HG02678 (cell line): ENCODE measurements at regions not wholly inside any gene's neighbourhood (a gene's known extent, or its start where the extent isn't known, plus 50 kb on each side); places are given as distances from the start of the nearest gene placed in this dataset.

Experiments
- ATAC-seq: cut with Tn5 transposase; IDR thresholded peaks from one replicate; pipeline ENCODE4 v1.9.1; 2021; ENCODE audit warnings: mild to moderate bottlenecking, moderate library complexity; ENCODE audit not compliant: unreplicated experiment

- no peak for ATAC-seq
These were observed 591.0 kb upstream of the PFKP start for GRCh38 chr10:2476218-2476811.

GRCh38 chr10:2475711-2476217 is 591.6 kb upstream of the PFKP start:
- ATAC-seq = no peak

- no peak for ATAC-seq
These were observed 595.5 kb upstream of the PFKP start for GRCh38 chr10:2471811-2472210.

GRCh38 chr10:2469802-2470201 is 597.5 kb upstream of the PFKP start:
- no peak for ATAC-seq

- ATAC-seq = no peak
These were observed 602.9 kb upstream of the PFKP start for GRCh38 chr10:2464483-2464882.

GRCh38 chr10:2463316-2463715 is 604.0 kb upstream of the PFKP start:
- ATAC-seq = no peak

- ATAC-seq = no peak
These were observed 604.8 kb upstream of the PFKP start for GRCh38 chr10:2462581-2462980.

- no peak for ATAC-seq
These were observed 606.5 kb upstream of the PFKP start for GRCh38 chr10:2460812-2461211.

- no peak for ATAC-seq
These were observed 607.6 kb upstream of the PFKP start for GRCh38 chr10:2459713-2460112.

- ATAC-seq = no peak
These were observed 610.5 kb upstream of the PFKP start for GRCh38 chr10:2456834-2457233.

- no peak for ATAC-seq
These were observed 622.0 kb upstream of the PFKP start for GRCh38 chr10:2445370-2445769.

GRCh38 chr10:2439983-2440382 is 627.4 kb upstream of the PFKP start:
- no peak for ATAC-seq

- no peak for ATAC-seq
These were observed 628.3 kb upstream of the PFKP start for GRCh38 chr10:2439000-2439399.

GRCh38 chr10:2438248-2438939 is 629.0 kb upstream of the PFKP start:
- ATAC-seq = no peak

GRCh38 chr10:2436933-2437332 is 630.4 kb upstream of the PFKP start:
- no peak for ATAC-seq

- no peak for ATAC-seq
These were observed 635.4 kb upstream of the PFKP start for GRCh38 chr10:2431961-2432360.

GRCh38 chr10:2427412-2427811 is 639.9 kb upstream of the PFKP start:
- no peak for ATAC-seq

- no peak for ATAC-seq
These were observed 642.0 kb upstream of the PFKP start for GRCh38 chr10:2425320-2425719.

- no peak for ATAC-seq
These were observed 652.8 kb upstream of the PFKP start for GRCh38 chr10:2414562-2414961.

- no peak for ATAC-seq
These were observed 653.3 kb upstream of the PFKP start for GRCh38 chr10:2414039-2414438.

GRCh38 chr10:2410049-2410448 is 657.3 kb upstream of the PFKP start:
- ATAC-seq = no peak

- ATAC-seq = no peak
These were observed 664.1 kb upstream of the ADARB2 start for GRCh38 chr10:2401459-2401858.

- no peak for ATAC-seq
These were observed 662.2 kb upstream of the ADARB2 start for GRCh38 chr10:2399482-2399881.
